ENCODE measurements at regions not wholly inside any gene's neighbourhood (a gene's known extent, or its start where the extent isn't known, plus 50 kb on each side); places are given as distances from the start of the nearest gene placed in this dataset.

DNA sequence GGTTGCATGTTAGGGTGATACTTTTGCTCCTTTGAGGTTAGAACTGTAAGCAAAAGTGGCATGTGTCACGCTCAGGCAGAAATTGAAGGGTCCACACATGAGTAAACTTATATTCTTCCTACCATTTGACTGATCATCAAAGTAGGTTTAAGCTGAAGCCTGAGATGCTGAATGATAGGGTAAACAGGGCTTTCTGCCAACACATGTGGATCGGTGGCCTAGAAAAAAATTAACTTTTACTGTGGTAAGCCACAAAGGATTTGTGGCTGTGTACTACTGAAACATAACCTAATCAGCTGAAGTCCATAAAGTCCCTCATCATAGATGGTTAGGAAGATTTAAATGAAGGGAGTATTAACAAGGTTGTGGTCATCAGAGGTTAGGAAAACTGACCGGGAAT is 1070.1 kb downstream of the STPG2 start:
- TF ChIP-seq CTCF (IDR thresholded peaks at IDR 0.05; ENCODE audit: low read depth, low read length, missing input control) (no peak), YY1 (IDR thresholded peaks at IDR 0.05) (no peak), RAD21 (IDR thresholded peaks at IDR 0.05) (no peak), ZBTB33 (IDR thresholded peaks at IDR 0.05) (no peak), FOXA1 (IDR thresholded peaks at IDR 0.05) (no peak), TAF1 (conservative IDR thresholded peaks at IDR 0.05) (no peak), SP1 (IDR thresholded peaks at IDR 0.05) (no peak), EGR1 (IDR thresholded peaks at IDR 0.05; ENCODE audit: low read depth in 2 of 2) (no peak), JUND (IDR thresholded peaks at IDR 0.05) (no peak), ATF3 (IDR thresholded peaks at IDR 0.05) (no peak)
- TF ChIP-seq, protein P1, sequence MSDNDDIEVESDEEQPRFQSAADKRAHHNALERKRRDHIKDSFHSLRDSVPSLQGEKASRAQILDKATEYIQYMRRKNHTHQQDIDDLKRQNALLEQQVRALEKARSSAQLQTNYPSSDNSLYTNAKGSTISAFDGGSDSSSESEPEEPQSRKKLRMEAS (IDR thresholded peaks at IDR 0.05): no peak
- TF ChIP-seq, protein P2, sequence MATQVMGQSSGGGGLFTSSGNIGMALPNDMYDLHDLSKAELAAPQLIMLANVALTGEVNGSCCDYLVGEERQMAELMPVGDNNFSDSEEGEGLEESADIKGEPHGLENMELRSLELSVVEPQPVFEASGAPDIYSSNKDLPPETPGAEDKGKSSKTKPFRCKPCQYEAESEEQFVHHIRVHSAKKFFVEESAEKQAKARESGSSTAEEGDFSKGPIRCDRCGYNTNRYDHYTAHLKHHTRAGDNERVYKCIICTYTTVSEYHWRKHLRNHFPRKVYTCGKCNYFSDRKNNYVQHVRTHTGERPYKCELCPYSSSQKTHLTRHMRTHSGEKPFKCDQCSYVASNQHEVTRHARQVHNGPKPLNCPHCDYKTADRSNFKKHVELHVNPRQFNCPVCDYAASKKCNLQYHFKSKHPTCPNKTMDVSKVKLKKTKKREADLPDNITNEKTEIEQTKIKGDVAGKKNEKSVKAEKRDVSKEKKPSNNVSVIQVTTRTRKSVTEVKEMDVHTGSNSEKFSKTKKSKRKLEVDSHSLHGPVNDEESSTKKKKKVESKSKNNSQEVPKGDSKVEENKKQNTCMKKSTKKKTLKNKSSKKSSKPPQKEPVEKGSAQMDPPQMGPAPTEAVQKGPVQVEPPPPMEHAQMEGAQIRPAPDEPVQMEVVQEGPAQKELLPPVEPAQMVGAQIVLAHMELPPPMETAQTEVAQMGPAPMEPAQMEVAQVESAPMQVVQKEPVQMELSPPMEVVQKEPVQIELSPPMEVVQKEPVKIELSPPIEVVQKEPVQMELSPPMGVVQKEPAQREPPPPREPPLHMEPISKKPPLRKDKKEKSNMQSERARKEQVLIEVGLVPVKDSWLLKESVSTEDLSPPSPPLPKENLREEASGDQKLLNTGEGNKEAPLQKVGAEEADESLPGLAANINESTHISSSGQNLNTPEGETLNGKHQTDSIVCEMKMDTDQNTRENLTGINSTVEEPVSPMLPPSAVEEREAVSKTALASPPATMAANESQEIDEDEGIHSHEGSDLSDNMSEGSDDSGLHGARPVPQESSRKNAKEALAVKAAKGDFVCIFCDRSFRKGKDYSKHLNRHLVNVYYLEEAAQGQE (IDR thresholded peaks at IDR 0.05): no peak

Measured in liver (tissue), 3 donors.